ENCODE measurements at regions not wholly inside any gene's neighbourhood (a gene's known extent, or its start where the extent isn't known, plus 50 kb on each side); places are given as distances from the start of the nearest gene placed in this dataset.
"Not testable (repeated sequence)": the region's sequence is repeated elsewhere in the genome, so short reads cannot be mapped to it uniquely, and the experiment has no call there.

- peak; percentile 56 for DNase-seq (ENCODE audit: low read depth, low spot score)
- peak overlapping the region; percentile 45 for H3K27ac ChIP-seq
Measured at GRCh38 chrX:139077281-139078250, 366.0 kb upstream of the FGF13 start.

GRCh38 chrX:139063364-139063763, 351.8 kb upstream of the FGF13 start:
- no peak overlapping the region for H3K27ac ChIP-seq
- no peak for DNase-seq (ENCODE audit: low read depth, low spot score)

GRCh38 chrX:139058831-139059495, 347.4 kb upstream of the FGF13 start:
- DNase-seq (ENCODE audit: low read depth, low spot score): peak; percentile 20
- H3K27ac ChIP-seq: no peak overlapping the region

DNA sequence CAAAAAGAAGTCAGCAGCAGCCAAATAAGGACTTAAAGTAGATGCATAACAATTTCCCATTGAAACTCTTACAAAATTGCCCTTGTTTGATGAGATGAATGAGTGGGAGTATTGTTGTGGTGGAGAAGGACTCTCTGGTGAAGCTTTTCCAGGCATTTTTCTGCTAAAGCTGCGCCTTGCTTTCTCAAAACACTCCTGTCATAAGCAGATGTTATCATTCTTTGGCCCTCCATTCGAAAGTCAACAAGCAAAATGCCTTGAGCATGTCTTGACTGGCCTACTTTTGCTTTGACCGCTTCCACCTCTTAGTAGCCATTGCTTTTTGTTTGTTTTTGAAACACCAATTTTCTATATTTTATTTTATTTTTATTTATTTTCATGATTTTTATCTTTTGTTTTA, 340.9 kb upstream of the FGF13 start:
- peak; percentile 16 for DNase-seq (ENCODE audit: low read depth, low spot score)
- H3K27ac ChIP-seq: no peak overlapping the region

GRCh38 chrX:139049465-139049864, 337.9 kb upstream of the FGF13 start:
- DNase-seq (ENCODE audit: low read depth, low spot score): no peak
- no peak overlapping the region for H3K27ac ChIP-seq

DNA sequence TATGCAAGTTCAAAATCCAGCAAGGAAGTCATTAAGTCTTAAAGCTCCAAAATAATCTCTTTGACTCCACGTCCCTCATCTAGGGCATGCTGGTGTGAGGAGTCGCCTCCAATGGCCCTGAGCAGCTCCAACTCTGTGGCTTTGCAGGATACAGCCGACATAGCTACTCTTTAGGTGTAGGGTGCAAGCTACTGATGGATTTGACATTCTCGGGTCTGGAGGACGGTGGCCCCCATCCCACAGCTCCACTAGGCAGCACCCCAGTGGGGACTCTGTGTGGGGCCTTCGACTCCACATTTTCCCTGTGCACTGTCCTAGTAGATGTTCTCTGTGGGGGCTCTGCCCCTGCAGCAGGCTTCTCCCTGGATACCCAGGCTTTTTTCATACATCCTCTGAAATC, 333.2 kb upstream of the FGF13 start:
- DNase-seq (ENCODE audit: low read depth, low spot score): no peak
- no peak overlapping the region for H3K27ac ChIP-seq

GRCh38 chrX:139039041-139039440, 327.5 kb upstream of the FGF13 start:
- H3K27ac ChIP-seq: no peak overlapping the region
- no peak for DNase-seq (ENCODE audit: low read depth, low spot score)

- no peak overlapping the region for H3K27ac ChIP-seq
- DNase-seq (ENCODE audit: low read depth, low spot score): no peak
Measured at GRCh38 chrX:139026811-139027210, 315.3 kb upstream of the FGF13 start.

DNA sequence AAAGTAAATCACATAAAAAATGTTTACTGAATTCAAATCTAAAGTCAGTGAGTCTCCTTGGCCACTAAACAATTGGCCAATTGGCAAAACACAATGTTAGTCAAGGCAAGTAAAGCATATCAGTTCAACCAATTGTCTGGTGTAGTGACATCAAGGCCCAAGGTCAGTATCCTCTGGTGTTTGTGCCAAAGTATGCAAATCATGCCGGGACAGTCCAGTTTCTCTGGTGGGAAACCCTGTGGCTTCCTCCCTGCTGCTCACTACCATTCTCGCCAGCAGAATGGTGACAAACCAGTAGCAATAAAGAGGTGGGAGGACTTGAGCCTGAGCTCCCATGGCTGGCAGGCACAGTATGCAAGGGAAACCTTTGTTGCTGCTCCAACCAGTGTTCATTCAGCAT, 314.9 kb upstream of the FGF13 start:
- DNase-seq (ENCODE audit: low read depth, low spot score): no peak
- peak overlapping the region; percentile 17 for H3K27ac ChIP-seq

DNA sequence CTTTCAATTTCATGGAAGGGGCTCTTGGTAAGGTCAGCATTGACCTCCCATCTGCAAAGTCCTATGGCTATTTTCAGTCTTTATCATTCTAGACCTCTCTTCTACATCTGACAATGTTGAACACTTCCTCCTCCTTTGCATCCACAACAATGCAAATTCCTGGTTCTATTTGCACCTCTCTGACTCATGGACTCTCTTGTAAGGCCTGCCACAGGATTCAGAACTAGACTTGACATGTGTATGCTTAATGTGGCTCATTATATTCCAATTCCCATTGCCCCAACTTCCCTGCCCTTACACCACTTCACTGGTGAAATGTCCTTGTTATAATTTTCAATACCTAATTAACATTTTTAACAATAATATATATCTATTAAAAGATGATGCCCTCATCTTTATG, 314.3 kb upstream of the FGF13 start:
- peak; percentile 18 for DNase-seq (ENCODE audit: low read depth, low spot score)
- peak overlapping the region; percentile 17 for H3K27ac ChIP-seq

DNA sequence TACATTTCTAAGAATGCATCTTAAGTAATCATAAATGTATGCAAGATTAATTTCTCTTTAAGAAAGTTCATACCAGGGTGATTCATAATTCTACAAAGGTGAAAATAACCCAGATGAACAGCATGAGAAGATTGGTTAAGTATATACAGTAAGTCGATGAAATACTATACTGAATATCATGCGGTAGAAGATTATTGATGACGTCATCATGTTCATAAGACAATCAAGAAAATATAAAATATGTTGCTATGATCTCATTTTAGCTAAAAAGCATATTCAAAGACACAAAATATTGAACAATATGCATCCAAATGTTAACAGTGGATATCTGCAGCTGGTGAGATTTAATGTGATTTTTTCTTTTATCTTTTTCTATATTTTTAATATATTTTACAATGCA, 312.0 kb upstream of the FGF13 start:
- no peak for DNase-seq (ENCODE audit: low read depth, low spot score)
- no peak overlapping the region for H3K27ac ChIP-seq

DNA sequence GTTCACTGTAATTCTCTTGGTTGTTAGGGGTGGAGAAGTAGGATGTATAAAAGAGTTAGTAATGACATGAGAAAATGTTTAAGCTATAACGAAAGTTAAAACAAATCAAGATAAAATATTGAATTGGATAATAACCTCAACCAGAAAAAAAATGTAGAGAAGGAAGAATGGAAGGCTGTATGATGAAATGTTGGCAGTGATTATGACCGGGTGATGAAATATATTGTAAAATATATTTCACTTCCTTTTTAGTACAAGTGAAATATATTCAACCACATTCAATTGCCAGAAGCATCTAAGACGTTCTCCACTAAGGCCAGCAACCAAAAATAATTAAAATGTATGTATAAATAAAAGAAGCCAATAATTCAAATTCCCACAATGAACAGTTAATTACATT, 309.3 kb upstream of the FGF13 start:
- no peak for DNase-seq (ENCODE audit: low read depth, low spot score)

DNA sequence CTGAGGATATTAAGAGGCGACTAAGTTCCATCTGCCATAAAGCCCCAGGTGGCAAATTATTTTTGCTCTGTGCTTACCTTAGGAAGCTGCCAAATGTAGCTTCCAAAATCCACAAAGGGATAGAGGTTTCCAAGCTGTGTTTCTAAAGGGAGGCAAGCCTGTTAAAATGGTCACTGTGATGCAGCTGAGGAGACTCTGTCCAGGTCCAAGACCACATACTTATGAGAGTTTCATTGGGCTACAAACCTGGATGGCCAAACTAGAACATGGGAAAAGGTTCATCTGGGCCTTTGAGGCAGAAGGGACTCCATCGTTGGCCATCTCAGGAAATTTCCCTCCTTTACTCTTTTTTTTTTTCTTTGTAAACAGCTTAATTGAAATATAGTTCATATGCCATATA, 306.9 kb upstream of the FGF13 start:
- H3K27ac ChIP-seq: no peak overlapping the region
- no peak for DNase-seq (ENCODE audit: low read depth, low spot score)

More for the DNA sequence above, 309.3 kb upstream of the FGF13 start:
- H3K27ac ChIP-seq: no peak overlapping the region

GRCh38 chrX:139015627-139016026, 304.1 kb upstream of the FGF13 start:
- no peak for DNase-seq (ENCODE audit: low read depth, low spot score)

GRCh38 chrX:139008185-139008584, 296.7 kb upstream of the FGF13 start:
- H3K27ac ChIP-seq: no peak overlapping the region
- no peak for DNase-seq (ENCODE audit: low read depth, low spot score)

More at GRCh38 chrX:139015627-139016026, 304.1 kb upstream of the FGF13 start:
- H3K27ac ChIP-seq: no peak overlapping the region

DNA sequence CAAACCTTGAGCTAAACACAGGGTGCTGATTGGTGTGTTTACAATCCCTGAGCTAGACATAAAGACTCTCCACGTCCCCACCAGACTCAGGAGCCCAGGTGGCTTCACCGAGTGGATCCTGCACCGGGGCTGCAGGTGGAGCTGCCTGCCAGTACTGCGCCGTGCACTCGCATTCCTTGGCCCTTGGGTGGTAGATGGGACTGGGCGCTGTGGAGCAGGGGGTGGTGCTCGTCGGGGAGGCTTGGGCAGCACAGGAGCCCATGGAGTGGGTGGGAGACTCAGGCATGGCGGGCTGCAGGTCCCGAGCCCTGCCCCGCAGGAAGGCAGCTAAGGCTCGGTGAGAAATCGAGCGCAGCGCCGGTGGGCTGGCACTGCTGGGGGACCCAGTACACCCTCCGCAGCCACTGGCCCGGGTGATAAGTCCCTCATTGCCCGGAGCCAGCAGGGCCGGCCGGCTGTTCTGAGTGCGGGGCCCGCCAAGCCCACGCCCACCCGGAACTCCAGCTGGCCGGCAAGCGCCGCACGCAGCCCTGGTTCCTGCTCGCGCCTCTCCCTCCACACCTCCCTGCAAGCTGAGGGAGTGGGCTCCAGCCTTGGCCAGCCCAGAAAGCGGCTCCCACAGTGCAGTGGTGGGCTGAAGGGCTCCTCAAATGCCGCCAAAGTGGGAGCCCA, 292.5 kb upstream of the FGF13 start:
- DNase-seq (ENCODE audit: low read depth, low spot score); H3K27ac ChIP-seq: not testable (repeated sequence)

- no peak for DNase-seq (ENCODE audit: low read depth, low spot score)
Measured at GRCh38 chrX:139002319-139002718, 290.8 kb upstream of the FGF13 start.

GRCh38 chrX:138996268-138996667, 284.8 kb upstream of the FGF13 start:
- H3K27ac ChIP-seq: no peak overlapping the region
- no peak for DNase-seq (ENCODE audit: low read depth, low spot score)

More at GRCh38 chrX:139002319-139002718, 290.8 kb upstream of the FGF13 start:
- H3K27ac ChIP-seq: no peak overlapping the region

DNA sequence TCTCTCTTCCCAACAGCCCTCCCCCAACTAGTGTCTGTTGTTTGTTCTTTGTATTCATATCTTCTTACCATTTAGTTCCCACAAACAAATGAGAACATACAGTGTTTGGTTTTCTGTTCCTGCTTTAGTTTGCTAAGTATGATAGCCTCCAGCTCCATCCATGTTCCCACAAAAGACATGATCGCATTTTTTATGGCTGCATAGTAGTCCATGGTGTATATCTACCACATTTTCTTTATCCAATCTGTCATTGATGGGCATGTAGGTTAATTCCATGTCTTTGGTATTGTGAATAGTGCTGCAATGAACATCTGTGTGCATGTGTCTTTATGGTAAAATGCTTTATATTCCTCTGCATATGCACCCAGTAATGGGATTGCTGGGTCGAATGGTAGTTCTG, 283.9 kb upstream of the FGF13 start:
- DNase-seq (ENCODE audit: low read depth, low spot score): no peak
- H3K27ac ChIP-seq: no peak overlapping the region

DNA sequence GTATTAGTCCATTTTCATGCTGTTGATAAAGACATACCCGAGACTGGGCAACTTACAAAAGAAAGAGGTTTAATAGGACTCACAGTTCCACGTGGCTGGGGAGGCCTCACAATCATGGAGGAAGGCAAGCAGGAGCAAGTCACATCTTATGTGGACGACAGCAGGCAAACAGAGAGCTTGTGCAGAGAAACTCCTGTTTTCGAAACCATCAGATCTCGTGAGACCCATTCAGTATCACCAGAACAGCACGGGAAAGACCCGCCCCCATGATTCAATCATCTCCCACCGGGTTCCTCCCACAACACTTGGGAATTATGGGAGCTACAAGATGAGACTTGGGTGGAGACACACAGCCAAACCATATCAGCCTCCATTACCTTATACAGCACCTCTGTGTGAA, 278.9 kb upstream of the FGF13 start:
- H3K27ac ChIP-seq; DNase-seq (ENCODE audit: low read depth, low spot score): not testable (repeated sequence)

GRCh38 chrX:138986866-138987265, 275.3 kb upstream of the FGF13 start:
- H3K27ac ChIP-seq: no peak overlapping the region
- DNase-seq (ENCODE audit: low read depth, low spot score): no peak
